MM.1S (cell line): ENCODE measurements at regions not wholly inside any gene's neighbourhood (a gene's known extent, or its start where the extent isn't known, plus 50 kb on each side); places are given as distances from the start of the nearest gene placed in this dataset.

Experiments
- DNase-seq: peaks from one replicate; pipeline ENCODE4 v3.0.0-alpha.2; 2015
- H2AFZ ChIP-seq: fragments of 300-600 bp; sonication (generic); 2 replicates; pipeline ENCODE4 v1.6.0; 2016; ENCODE audit warnings: antibody characterized with exemption, low read length
- H3F3A ChIP-seq: fragments of 300-600 bp; sonication (generic); 2 replicates; pipeline ENCODE4 v1.6.1; 2016; ENCODE audit warnings: mild to moderate bottlenecking, antibody characterized with exemption, low read length, moderate library complexity, mixed read lengths; ENCODE audit not compliant: insufficient read depth
- H3K27ac ChIP-seq: fragments of 300-600 bp; sonication (generic); 2 replicates; pipeline ENCODE4 v1.5.1; 2016; ENCODE audit warnings: mild to moderate bottlenecking, low read length
- H3K27me3 ChIP-seq: fragments of 300-600 bp; sonication (generic); replicated peaks from 2 replicates; pipeline ENCODE4 v1.6.0; 2016; ENCODE audit warnings: low read length; ENCODE audit not compliant: insufficient read depth
- H3K36me3 ChIP-seq: fragments of 300-600 bp; sonication (generic); replicated peaks from 2 replicates; pipeline ENCODE4 v1.6.1; 2016; ENCODE audit warnings: mild to moderate bottlenecking, low read length, mixed read lengths; ENCODE audit not compliant: insufficient read depth
- H3K4me1 ChIP-seq: fragments of 300-600 bp; sonication (generic); 2 replicates; pipeline ENCODE4 v1.6.1; 2016; ENCODE audit warnings: low read length, mixed read lengths
- H3K4me2 ChIP-seq: fragments of 300-600 bp; sonication (generic); 2 replicates; pipeline ENCODE4 v1.6.0; 2016; ENCODE audit warnings: low read depth, low read length
- H3K4me3 ChIP-seq: fragments of 300-600 bp; sonication (generic); 2 replicates; pipeline ENCODE4 v1.5.1; 2016; ENCODE audit warnings: low read length, mixed read lengths
- H3K79me2 ChIP-seq: fragments of 300-600 bp; sonication (generic); 2 replicates; pipeline ENCODE4 v1.6.1; 2016; ENCODE audit warnings: mixed run types, low read length, mixed read lengths
- H3K9ac ChIP-seq: fragments of 300-600 bp; sonication (generic); 2 replicates; pipeline ENCODE4 v1.6.1; 2016; ENCODE audit warnings: low read length, mixed read lengths
- H3K9me2 ChIP-seq: fragments of 300-600 bp; sonication (generic); replicated peaks from 2 replicates; pipeline ENCODE4 v1.6.1; 2016; ENCODE audit warnings: mild to moderate bottlenecking, low read length, mixed read lengths; ENCODE audit not compliant: insufficient read depth
- H3K9me3 ChIP-seq: fragments of 300-600 bp; sonication (generic); replicated peaks from 2 replicates; pipeline ENCODE4 v1.6.1; 2016; ENCODE audit warnings: mild to moderate bottlenecking, low read length, mixed read lengths; ENCODE audit not compliant: insufficient read depth
- H4K20me1 ChIP-seq: fragments of 300-600 bp; sonication (generic); 2 replicates; pipeline ENCODE4 v1.6.1; 2016; ENCODE audit warnings: mild to moderate bottlenecking, low read length, moderate library complexity, mixed read lengths; ENCODE audit not compliant: insufficient read depth
- EZH2 ChIP-seq: fragments of 300-600 bp; sonication (generic); optimal IDR thresholded peaks from 2 replicates; pipeline ENCODE3; 2017; ENCODE audit warnings: low read depth, mild to moderate bottlenecking, antibody characterized with exemption, low read length, mixed read lengths
- EZH2phosphoT487 ChIP-seq: fragments of 300-600 bp; sonication (generic); IDR thresholded peaks from 2 replicates; pipeline ENCODE4 v1.6.1; 2018; ENCODE audit warnings: antibody characterized with exemption, low read length
- TF ChIP-seq, protein P1 (sequence below): fragments of 300-600 bp; sonication (generic); IDR thresholded peaks from 2 replicates; pipeline ENCODE4 v1.5.1; 2016; ENCODE audit warnings: antibody characterized with exemption, low read length, mixed read lengths

GRCh38 chr20:57049296-57049695 is 217.1 kb downstream of the BMP7 start:
- no peak for DNase-seq
- H3F3A ChIP-seq, result no peaks in the 10 kb centered on the region
- no peaks in the 10 kb centered on the region for H4K20me1 ChIP-seq
- H3K9ac ChIP-seq, result no peak overlapping the region
- H3K9me3 ChIP-seq, result no peaks in the 10 kb centered on the region
- H3K27me3 ChIP-seq, result no peaks in the 10 kb centered on the region
- no peak overlapping the region for H2AFZ ChIP-seq
- H3K27ac ChIP-seq, result no peak overlapping the region
- TF ChIP-seq EZH2phosphoT487 (no peak), EZH2 (no peak)
- TF ChIP-seq, protein P1, sequence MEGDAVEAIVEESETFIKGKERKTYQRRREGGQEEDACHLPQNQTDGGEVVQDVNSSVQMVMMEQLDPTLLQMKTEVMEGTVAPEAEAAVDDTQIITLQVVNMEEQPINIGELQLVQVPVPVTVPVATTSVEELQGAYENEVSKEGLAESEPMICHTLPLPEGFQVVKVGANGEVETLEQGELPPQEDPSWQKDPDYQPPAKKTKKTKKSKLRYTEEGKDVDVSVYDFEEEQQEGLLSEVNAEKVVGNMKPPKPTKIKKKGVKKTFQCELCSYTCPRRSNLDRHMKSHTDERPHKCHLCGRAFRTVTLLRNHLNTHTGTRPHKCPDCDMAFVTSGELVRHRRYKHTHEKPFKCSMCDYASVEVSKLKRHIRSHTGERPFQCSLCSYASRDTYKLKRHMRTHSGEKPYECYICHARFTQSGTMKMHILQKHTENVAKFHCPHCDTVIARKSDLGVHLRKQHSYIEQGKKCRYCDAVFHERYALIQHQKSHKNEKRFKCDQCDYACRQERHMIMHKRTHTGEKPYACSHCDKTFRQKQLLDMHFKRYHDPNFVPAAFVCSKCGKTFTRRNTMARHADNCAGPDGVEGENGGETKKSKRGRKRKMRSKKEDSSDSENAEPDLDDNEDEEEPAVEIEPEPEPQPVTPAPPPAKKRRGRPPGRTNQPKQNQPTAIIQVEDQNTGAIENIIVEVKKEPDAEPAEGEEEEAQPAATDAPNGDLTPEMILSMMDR, result no peak
- no peaks in the 10 kb centered on the region for H3K9me2 ChIP-seq
- H3K4me2 ChIP-seq, result no peak overlapping the region
- H3K4me1 ChIP-seq, result peaks cover 10% of the 10 kb centered on the region; the same call in 1 of the 2 replicates
- H3K4me3 ChIP-seq, result no peak overlapping the region
- no peaks in the 10 kb centered on the region for H3K79me2 ChIP-seq
- no peaks in the 10 kb centered on the region for H3K36me3 ChIP-seq

DNA sequence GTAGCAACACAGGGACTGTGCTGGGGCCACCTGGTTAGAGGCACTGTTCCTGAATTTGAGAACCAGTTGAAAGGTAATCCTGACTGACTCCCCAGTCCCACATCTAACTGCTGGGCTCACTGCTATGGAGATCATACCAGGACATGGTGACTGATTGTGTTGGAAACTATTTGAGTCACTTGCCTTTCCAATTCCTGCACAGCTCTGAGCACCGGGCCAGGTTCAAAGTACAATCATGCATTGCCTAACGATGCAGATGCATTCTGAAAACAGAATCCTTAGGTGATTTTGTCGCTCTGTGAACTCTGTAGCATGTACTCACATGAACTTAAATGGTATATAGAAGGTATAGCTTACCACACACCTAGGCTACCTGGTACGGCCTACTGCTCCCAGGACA is 215.3 kb downstream of the BMP7 start:
- Histone ChIP-seq H3K27me3 (no peaks in the 10 kb centered on the region), H3K9me3 (no peaks in the 10 kb centered on the region), H3F3A (no peaks in the 10 kb centered on the region), H3K79me2 (no peaks in the 10 kb centered on the region), H3K9ac (no peak overlapping the region), H4K20me1 (no peaks in the 10 kb centered on the region), H3K4me2 (no peak overlapping the region), H2AFZ (no peak overlapping the region), H3K9me2 (no peaks in the 10 kb centered on the region), H3K27ac (no peak overlapping the region), H3K4me1 (peaks cover 15% of the 10 kb centered on the region; the same call in 1 of the 2 replicates), H3K4me3 (no peak overlapping the region), H3K36me3 (no peaks in the 10 kb centered on the region)
- no peak for DNase-seq
- TF ChIP-seq, protein P1, result no peak
- TF ChIP-seq EZH2phosphoT487 (no peak), EZH2 (no peak)

- Histone ChIP-seq H3K9me2 (no peaks in the 10 kb centered on the region), H3K4me2 (no peak overlapping the region), H4K20me1 (no peaks in the 10 kb centered on the region), H3K36me3 (no peaks in the 10 kb centered on the region), H3K27ac (no peak overlapping the region), H3K9ac (no peak overlapping the region), H3K79me2 (no peaks in the 10 kb centered on the region), H2AFZ (no peak overlapping the region), H3K9me3 (no peaks in the 10 kb centered on the region), H3K4me1 (peaks cover 6% of the 10 kb centered on the region; the same call in 1 of the 2 replicates), H3K4me3 (no peak overlapping the region), H3K27me3 (no peaks in the 10 kb centered on the region), H3F3A (no peaks in the 10 kb centered on the region)
- TF ChIP-seq EZH2, result no peak
- DNase-seq, result no peak
These were observed 213.4 kb downstream of the BMP7 start for GRCh38 chr20:57053067-57053466.

GRCh38 chr20:57053793-57054552 is 212.5 kb downstream of the BMP7 start:
- H4K20me1 ChIP-seq, result no peaks in the 10 kb centered on the region
- no peak overlapping the region for H3K4me2 ChIP-seq
- H3K4me3 ChIP-seq, result no peak overlapping the region
- no peaks in the 10 kb centered on the region for H3K9me2 ChIP-seq
- no peak overlapping the region for H2AFZ ChIP-seq
- no peaks in the 10 kb centered on the region for H3F3A ChIP-seq
- no peaks in the 10 kb centered on the region for H3K36me3 ChIP-seq
- no peaks in the 10 kb centered on the region for H3K9me3 ChIP-seq
- H3K27me3 ChIP-seq, result no peaks in the 10 kb centered on the region
- no peak for DNase-seq
- peaks cover 5% of the 10 kb centered on the region; the same call in 1 of the 2 replicates for H3K4me1 ChIP-seq
- no peaks in the 10 kb centered on the region for H3K79me2 ChIP-seq
- TF ChIP-seq EZH2, result no peak
- TF ChIP-seq, protein P1, result no peak
- no peak for TF ChIP-seq EZH2phosphoT487
- no peak overlapping the region for H3K9ac ChIP-seq
- H3K27ac ChIP-seq, result no peak overlapping the region
